ENCODE measurements at regions not wholly inside any gene's neighbourhood (a gene's known extent, or its start where the extent isn't known, plus 50 kb on each side); places are given as distances from the start of the nearest gene placed in this dataset.

DNA sequence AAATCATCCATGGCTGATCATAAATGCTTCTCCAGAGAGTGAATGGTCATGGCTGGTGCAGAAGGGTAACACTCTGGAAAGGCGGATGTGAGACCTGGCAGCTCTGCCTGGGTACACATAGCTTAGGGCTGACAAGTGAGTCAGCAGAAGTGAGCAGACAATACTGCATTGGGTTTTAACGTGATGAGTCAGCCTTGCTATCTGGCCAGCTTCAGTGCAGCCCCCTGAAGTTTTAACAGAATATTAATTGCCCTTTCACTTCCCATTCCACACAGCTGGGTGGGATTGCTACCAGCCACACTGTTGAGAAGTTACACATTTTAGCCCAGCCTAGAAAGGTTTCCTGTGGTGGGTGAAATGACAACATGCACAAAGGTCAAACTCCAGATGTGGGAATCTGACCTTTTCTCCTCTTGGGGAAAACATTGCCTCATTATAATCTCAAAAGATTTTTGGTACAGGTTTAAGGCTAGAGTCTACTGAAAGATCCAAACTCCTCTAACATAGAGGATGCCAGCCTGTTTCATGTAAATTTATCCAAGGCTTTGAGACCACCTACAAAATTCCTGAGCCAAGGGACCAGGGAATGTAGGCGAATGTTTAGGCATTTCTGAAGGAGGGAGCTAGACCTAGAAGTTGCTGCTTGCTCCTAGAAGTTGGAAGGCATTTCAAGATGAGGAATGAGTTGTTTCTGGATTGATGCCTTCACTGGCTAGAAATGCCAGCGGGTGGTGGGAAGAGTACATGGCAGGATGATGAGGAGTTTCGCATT lies 230.3 kb upstream of the PGRMC2 start:
- TF ChIP-seq, protein P1, sequence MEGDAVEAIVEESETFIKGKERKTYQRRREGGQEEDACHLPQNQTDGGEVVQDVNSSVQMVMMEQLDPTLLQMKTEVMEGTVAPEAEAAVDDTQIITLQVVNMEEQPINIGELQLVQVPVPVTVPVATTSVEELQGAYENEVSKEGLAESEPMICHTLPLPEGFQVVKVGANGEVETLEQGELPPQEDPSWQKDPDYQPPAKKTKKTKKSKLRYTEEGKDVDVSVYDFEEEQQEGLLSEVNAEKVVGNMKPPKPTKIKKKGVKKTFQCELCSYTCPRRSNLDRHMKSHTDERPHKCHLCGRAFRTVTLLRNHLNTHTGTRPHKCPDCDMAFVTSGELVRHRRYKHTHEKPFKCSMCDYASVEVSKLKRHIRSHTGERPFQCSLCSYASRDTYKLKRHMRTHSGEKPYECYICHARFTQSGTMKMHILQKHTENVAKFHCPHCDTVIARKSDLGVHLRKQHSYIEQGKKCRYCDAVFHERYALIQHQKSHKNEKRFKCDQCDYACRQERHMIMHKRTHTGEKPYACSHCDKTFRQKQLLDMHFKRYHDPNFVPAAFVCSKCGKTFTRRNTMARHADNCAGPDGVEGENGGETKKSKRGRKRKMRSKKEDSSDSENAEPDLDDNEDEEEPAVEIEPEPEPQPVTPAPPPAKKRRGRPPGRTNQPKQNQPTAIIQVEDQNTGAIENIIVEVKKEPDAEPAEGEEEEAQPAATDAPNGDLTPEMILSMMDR (IDR thresholded peaks at IDR 0.05): no peak
- peak in 2 of 3 donors; percentile 28 to 71 for TF ChIP-seq POLR2AphosphoS5 (IDR thresholded peaks at IDR 0.05)
- no peak for TF ChIP-seq EP300 (IDR thresholded peaks at IDR 0.05)
